IMR-90 (cell line): ENCODE measurements at regions not wholly inside any gene's neighbourhood (a gene's known extent, or its start where the extent isn't known, plus 50 kb on each side); places are given as distances from the start of the nearest gene placed in this dataset.
A peak's percentile ranks its signal among the peaks of the same experiment; 100 is the strongest.

Experiments used
- ATAC-seq: fragments of 200-7000 bp; cut with Tn5 transposase; 2 replicates; pipeline ENCODE4 v1.9.1; 2020; ENCODE audit warnings: low read depth, mild to moderate bottlenecking, moderate library complexity
- BruUV-seq: library from RNA; stranded (reverse); fragments of 400-500 nt; replicated peaks from 2 replicates; lab custom pipeline; 2021; lab: Mats Ljungman, UMichigan
- CTCF ChIA-PET: fragments of 300-600 bp; formaldehyde crosslinking; extraction: SDS; loops from one replicate; lab custom pipeline; 2021; ENCODE audit warnings: antibody characterized with exemption; lab: Yijun Ruan, JAX
- POLR2A ChIA-PET: fragments of 300-600 bp; sonication (Branson Sonifier 250); formaldehyde crosslinking; loops from one replicate; lab custom pipeline; 2022; ENCODE audit warnings: antibody characterized with exemption; ENCODE audit not compliant: unreplicated experiment; lab: Charles Lee
- DNase-seq: peaks from one replicate; pipeline ENCODE4 v3.0.0; 2013
- H2AFZ ChIP-seq: replicated peaks from 2 replicates; pipeline ENCODE3; 2013; ENCODE audit warnings: low read length, mild to moderate bottlenecking; ENCODE audit not compliant: poor library complexity
- H2AK5ac ChIP-seq: 2 replicates; pipeline ENCODE4 v1.6.1; 2013; ENCODE audit warnings: low read depth, low read length, inconsistent platforms
- H2AK9ac ChIP-seq: replicated peaks from 2 replicates; pipeline ENCODE3; 2013; ENCODE audit warnings: mild to moderate bottlenecking, low read depth, low read length, moderate library complexity; ENCODE audit not compliant: poor library complexity
- H2BK120ac ChIP-seq: 2 replicates; pipeline ENCODE4 v1.6.1; 2013; ENCODE audit warnings: low read depth, low read length, inconsistent platforms
- H2BK15ac ChIP-seq: 3 replicates; pipeline ENCODE4 v1.6.1; 2013; ENCODE audit warnings: low read depth, low read length, inconsistent platforms
- H2BK20ac ChIP-seq: 2 replicates; pipeline ENCODE4 v1.6.1; 2013; ENCODE audit warnings: low read depth, mild to moderate bottlenecking, inconsistent platforms, low read length, moderate library complexity
- H2BK5ac ChIP-seq: 2 replicates; pipeline ENCODE4 v1.6.1; 2013; ENCODE audit warnings: mild to moderate bottlenecking, low read depth, low read length, inconsistent platforms; ENCODE audit not compliant: poor library complexity, severe bottlenecking
- H3K14ac ChIP-seq: replicated peaks from 2 replicates; pipeline ENCODE4 v1.6.1; 2013; ENCODE audit warnings: low read depth, low read length, inconsistent platforms
- H3K18ac ChIP-seq: 2 replicates; pipeline ENCODE4 v1.6.1; 2013; ENCODE audit warnings: low read depth, low read length, control low read depth
- H3K23ac ChIP-seq: 2 replicates; pipeline ENCODE4 v1.6.1; 2013; ENCODE audit warnings: low read depth, low read length, inconsistent platforms
- H3K27ac ChIP-seq: 2 replicates; pipeline ENCODE4 v1.5.1; 2013; ENCODE audit warnings: mild to moderate bottlenecking, control low read depth, low read length; ENCODE audit not compliant: insufficient read depth
- H3K27me3 ChIP-seq: 2 replicates; pipeline ENCODE4 v1.6.1; 2013; ENCODE audit warnings: low read length; ENCODE audit not compliant: control insufficient read depth, insufficient read depth
- H3K36me3 ChIP-seq: 2 replicates; pipeline ENCODE4 v1.6.1; 2013; ENCODE audit warnings: low read length, mixed read lengths; ENCODE audit not compliant: control insufficient read depth, insufficient read depth
- H3K4ac ChIP-seq: 2 replicates; pipeline ENCODE4 v1.6.1; 2013; ENCODE audit warnings: low read depth, low read length, inconsistent platforms
- H3K4me1 ChIP-seq: 2 replicates; pipeline ENCODE4 v1.6.1; 2013; ENCODE audit warnings: low read length, mixed read lengths; ENCODE audit not compliant: control insufficient read depth, insufficient read depth
- H3K4me2 ChIP-seq: 2 replicates; pipeline ENCODE4 v1.6.1; 2013; ENCODE audit warnings: low read depth, mild to moderate bottlenecking, control low read depth, low read length, moderate library complexity
- H3K4me3 ChIP-seq: 2 replicates; pipeline ENCODE4 v1.5.1; 2013; ENCODE audit warnings: low read depth, mild to moderate bottlenecking, control low read depth, low read length, moderate library complexity; ENCODE audit not compliant: insufficient read depth
- H3K56ac ChIP-seq: 2 replicates; pipeline ENCODE4 v1.6.1; 2013; ENCODE audit warnings: low read length, inconsistent platforms; ENCODE audit not compliant: insufficient read depth; ENCODE audit errors: extremely low read depth
- H3K79me1 ChIP-seq, 2 experiments: 2 replicates each; pipeline ENCODE4 v1.6.1; 2013; ENCODE audit warnings: low read length in 2 of 2, inconsistent platforms in 1 of 2, low read depth in 1 of 2
- H3K9ac ChIP-seq: 2 replicates; pipeline ENCODE4 v1.6.1; 2013; ENCODE audit warnings: low read depth, low read length, control low read depth
- H3K9me1 ChIP-seq: 2 replicates; pipeline ENCODE4 v1.6.1; 2013; ENCODE audit warnings: low read length, inconsistent platforms; ENCODE audit not compliant: insufficient read depth
- H3K9me3 ChIP-seq: 2 replicates; pipeline ENCODE4 v1.6.1; 2013; ENCODE audit warnings: low read length; ENCODE audit not compliant: control insufficient read depth, insufficient read depth
- H4K20me1 ChIP-seq: 2 replicates; pipeline ENCODE4 v1.6.1; 2013; ENCODE audit warnings: low read length, inconsistent platforms; ENCODE audit not compliant: insufficient read depth
- H4K5ac ChIP-seq: 2 replicates; pipeline ENCODE4 v1.6.1; 2013; ENCODE audit warnings: mild to moderate bottlenecking, low read depth, low read length, control low read depth
- H4K8ac ChIP-seq, 2 experiments: 2 replicates each; pipeline ENCODE4 v1.6.1; 2013; ENCODE audit warnings: low read depth in 2 of 2, low read length in 2 of 2, control low read depth in 1 of 2, inconsistent platforms in 1 of 2
- H4K91ac ChIP-seq: 2 replicates; pipeline ENCODE4 v1.6.1; 2013; ENCODE audit warnings: low read depth, low read length, inconsistent platforms; ENCODE audit not compliant: insufficient read depth
- BHLHE40 ChIP-seq: fragments of 150-350 bp; IDR thresholded peaks from 2 replicates; pipeline ENCODE4 v1.6.1; 2016; ENCODE audit warnings: mild to moderate bottlenecking, low read depth, low read length
- CEBPB ChIP-seq: IDR thresholded peaks from 2 replicates; pipeline ENCODE4 v1.6.1; 2012; ENCODE audit warnings: low read depth, low read length, improper control_type of control experiment
- CTCF ChIP-seq: conservative IDR thresholded peaks from 2 replicates; pipeline ENCODE4 v1.5.1; 2012; ENCODE audit warnings: mild to moderate bottlenecking, low read depth, low read length, improper control_type of control experiment
- ELK1 ChIP-seq: fragments of 150-350 bp; IDR thresholded peaks from 2 replicates; pipeline ENCODE4 v1.6.1; 2016; ENCODE audit warnings: low read depth, mild to moderate bottlenecking, low read length, moderate library complexity, borderline replicate concordance
- FOS ChIP-seq: fragments of 150-350 bp; IDR thresholded peaks from 2 replicates; pipeline ENCODE4 v1.6.1; 2016; ENCODE audit warnings: low read depth, low read length
- MAFK ChIP-seq: IDR thresholded peaks from 2 replicates; pipeline ENCODE4 v1.6.1; 2012; ENCODE audit warnings: low read depth, low read length, improper control_type of control experiment
- MAZ ChIP-seq: IDR thresholded peaks from 2 replicates; pipeline ENCODE4 v1.6.1; 2012; ENCODE audit warnings: low read depth, mild to moderate bottlenecking, low read length, improper control_type of control experiment, moderate library complexity, borderline replicate concordance
- MXI1 ChIP-seq: IDR thresholded peaks from 2 replicates; pipeline ENCODE4 v1.6.1; 2012; ENCODE audit warnings: low read depth, mild to moderate bottlenecking, low read length, moderate library complexity, borderline replicate concordance
- NFE2L2 ChIP-seq: fragments of 150-350 bp; IDR thresholded peaks from 2 replicates; pipeline ENCODE4 v1.6.1; 2016; ENCODE audit warnings: low read depth, mild to moderate bottlenecking, low read length
- POLR2A ChIP-seq: IDR thresholded peaks from 2 replicates; pipeline ENCODE4 v1.6.1; 2012; ENCODE audit warnings: mild to moderate bottlenecking, low read depth, low read length
- RAD21 ChIP-seq: IDR thresholded peaks from 2 replicates; pipeline ENCODE4 v1.6.1; 2012; ENCODE audit warnings: low read length, improper control_type of control experiment
- RCOR1 ChIP-seq: IDR thresholded peaks from 2 replicates; pipeline ENCODE4 v1.6.1; 2012; ENCODE audit warnings: mild to moderate bottlenecking, low read length, improper control_type of control experiment; ENCODE audit not compliant: insufficient replicate concordance
- RFX5 ChIP-seq: IDR thresholded peaks from 2 replicates; pipeline ENCODE4 v1.8.0; 2012; ENCODE audit warnings: low read depth, mild to moderate bottlenecking, low read length, moderate library complexity
- SMC3 ChIP-seq: fragments of 150-350 bp; IDR thresholded peaks from 2 replicates; pipeline ENCODE4 v1.6.1; 2016; ENCODE audit warnings: low read depth, mild to moderate bottlenecking, antibody characterized with exemption, low read length, moderate library complexity
- USF2 ChIP-seq: fragments of 150-350 bp; IDR thresholded peaks from 2 replicates; pipeline ENCODE4 v1.6.1; 2017; ENCODE audit warnings: mild to moderate bottlenecking, antibody characterized with exemption, low read length, low read depth
- WGBS, 2 experiments: methylation state at CpG; one replicate each; pipeline versions ENCODE4 v1.1.5 to v1.1.7; 2013; ENCODE audit warnings: missing lambda C conversion rate in 2 of 2; ENCODE audit not compliant: insufficient read length in 1 of 2; ENCODE audit errors: extremely low coverage in 2 of 2; 5-methylcytosine and 5-hydroxymethylcytosine counted together
- dilution Hi-C: fragments of 300-500 bp; cut with HindIII; formaldehyde crosslinking; loops from one replicate; pipeline ENCODE4 v1.14.3; 2018; ENCODE audit warnings: low sequenced_read_pairs; ENCODE audit not compliant: unreplicated experiment
- in situ Hi-C: fragments of 300-500 bp; cut with MboI; formaldehyde crosslinking; loops from 3 replicates; pipeline ENCODE4 v1.14.3; 2019; ENCODE audit warnings: low sequenced_read_pairs, inconsistent platforms, mixed read lengths
- intact Hi-C: fragments of 100-400 bp; cut with micrococcal nuclease; formaldehyde crosslinking; loops from 2 replicates; pipeline ENCODE4 v1.10.0; 2022

- H4K5ac ChIP-seq, result no peak overlapping the region
- no peak overlapping the region for H2BK20ac ChIP-seq
- H2BK120ac ChIP-seq, result no peak overlapping the region
- H3K9me3 ChIP-seq, result peaks cover 3% of the 10 kb centered on the region; the same call in 1 of the 2 replicates
- POLR2A ChIA-PET, result no interaction called here
- H4K91ac ChIP-seq, result no peak overlapping the region
- no peak overlapping the region for H3K27ac ChIP-seq
- WGBS, 2 experiments, result 87% methylated on average over 7 of the region's 15 CpGs; no CpG with 5 or more reads in 1 of the 2 experiments
- H3K4me2 ChIP-seq, result no peak overlapping the region
- CTCF ChIA-PET, result no interaction called here
- BruUV-seq, result no TSS peak
- no peak overlapping the region for H2BK15ac ChIP-seq
- H2AK5ac ChIP-seq, result no peak overlapping the region
- intact Hi-C loops (no loop called here), dilution Hi-C loops (no loop called here), in situ Hi-C loops (no loop called here)
- no peak for DNase-seq
- peaks cover 3% of the 10 kb centered on the region; the same call in 1 of the 2 replicates for H4K20me1 ChIP-seq
- TF ChIP-seq BHLHE40 (no peak), USF2 (no peak), FOS (no peak), CTCF (no peak), MAFK (no peak), CEBPB (no peak), POLR2A (no peak), SMC3 (no peak), ELK1 (no peak), NFE2L2 (no peak), MAZ (no peak), MXI1 (no peak), RAD21 (no peak), RCOR1 (no peak), RFX5 (no peak)
- no peak for ATAC-seq
- no peak overlapping the region for H2AK9ac ChIP-seq
- no peak overlapping the region for H2BK5ac ChIP-seq
- H3K56ac ChIP-seq, result no peak overlapping the region
- H3K79me1 ChIP-seq, result no peaks in the 10 kb centered on the region
- H2AFZ ChIP-seq, result peak overlapping the region; percentile 27
- no peak overlapping the region for H3K14ac ChIP-seq
- H3K18ac ChIP-seq, result no peak overlapping the region
- H3K4me1 ChIP-seq, result peaks cover 6% of the 10 kb centered on the region
- H3K9me1 ChIP-seq, result no peaks in the 10 kb centered on the region
- H3K4ac ChIP-seq, result no peak overlapping the region
- H4K8ac ChIP-seq, result no peak overlapping the region
- no peaks in the 10 kb centered on the region for H3K36me3 ChIP-seq
- H3K4me3 ChIP-seq, result no peak overlapping the region
- no peak overlapping the region for H3K9ac ChIP-seq
- H3K27me3 ChIP-seq, result peaks cover 38% of the 10 kb centered on the region
- no peak overlapping the region for H3K23ac ChIP-seq
Measured at GRCh38 chr16:87050142-87050541, 267.1 kb downstream of the C16orf95 start.
